ENCODE measurements at regions not wholly inside any gene's neighbourhood (a gene's known extent, or its start where the extent isn't known, plus 50 kb on each side); places are given as distances from the start of the nearest gene placed in this dataset.

DNA sequence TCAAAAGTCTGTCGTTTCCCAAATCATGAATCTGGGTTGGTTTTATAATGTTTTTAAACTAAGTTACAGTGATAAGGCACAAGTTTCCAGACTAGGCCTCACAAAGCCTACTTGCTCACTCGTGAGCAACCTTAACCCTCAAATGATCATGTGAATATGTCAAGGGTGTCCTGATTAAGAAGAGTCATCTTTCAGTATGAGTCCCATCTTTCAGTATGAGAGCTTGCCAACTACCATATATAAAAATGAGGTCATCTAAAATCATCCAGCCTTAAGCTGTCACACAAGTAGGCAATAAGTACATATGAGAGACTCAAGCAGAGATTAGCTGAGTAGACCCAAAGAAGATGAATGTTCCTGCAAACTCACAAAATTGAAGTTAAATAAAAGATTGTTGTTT, 668.4 kb upstream of the FAM174A start:
- no peaks in the 10 kb centered on the region for H3K79me2 ChIP-seq (ENCODE audit: control insufficient read depth, low read length)
- H3K4me2 ChIP-seq (ENCODE audit: low read length), result no peak overlapping the region
- H3K27ac ChIP-seq (ENCODE audit: low read depth, low read length), result no peak overlapping the region
- no peaks in the 10 kb centered on the region for H3F3A ChIP-seq (ENCODE audit: control insufficient read depth, insufficient read depth)
- H3K9me2 ChIP-seq (replicated peaks; ENCODE audit: control insufficient read depth, low read length), result no peaks in the 10 kb centered on the region
- no peaks in the 10 kb centered on the region for H3K9me3 ChIP-seq (ENCODE audit: control insufficient read depth, insufficient read depth, low read length)
- no peaks in the 10 kb centered on the region for H3K4me1 ChIP-seq (ENCODE audit: control insufficient read depth, low read length)
- TF ChIP-seq, protein P1, sequence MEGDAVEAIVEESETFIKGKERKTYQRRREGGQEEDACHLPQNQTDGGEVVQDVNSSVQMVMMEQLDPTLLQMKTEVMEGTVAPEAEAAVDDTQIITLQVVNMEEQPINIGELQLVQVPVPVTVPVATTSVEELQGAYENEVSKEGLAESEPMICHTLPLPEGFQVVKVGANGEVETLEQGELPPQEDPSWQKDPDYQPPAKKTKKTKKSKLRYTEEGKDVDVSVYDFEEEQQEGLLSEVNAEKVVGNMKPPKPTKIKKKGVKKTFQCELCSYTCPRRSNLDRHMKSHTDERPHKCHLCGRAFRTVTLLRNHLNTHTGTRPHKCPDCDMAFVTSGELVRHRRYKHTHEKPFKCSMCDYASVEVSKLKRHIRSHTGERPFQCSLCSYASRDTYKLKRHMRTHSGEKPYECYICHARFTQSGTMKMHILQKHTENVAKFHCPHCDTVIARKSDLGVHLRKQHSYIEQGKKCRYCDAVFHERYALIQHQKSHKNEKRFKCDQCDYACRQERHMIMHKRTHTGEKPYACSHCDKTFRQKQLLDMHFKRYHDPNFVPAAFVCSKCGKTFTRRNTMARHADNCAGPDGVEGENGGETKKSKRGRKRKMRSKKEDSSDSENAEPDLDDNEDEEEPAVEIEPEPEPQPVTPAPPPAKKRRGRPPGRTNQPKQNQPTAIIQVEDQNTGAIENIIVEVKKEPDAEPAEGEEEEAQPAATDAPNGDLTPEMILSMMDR (IDR thresholded peaks at IDR 0.05; ENCODE audit: low read depth, low read length, poor library complexity, severe bottlenecking), result no peak
- TF ChIP-seq EZH2phosphoT487 (IDR thresholded peaks at IDR 0.05; ENCODE audit: borderline replicate concordance, low read length), result no peak
- H3K4me3 ChIP-seq (ENCODE audit: low read length), result no peak overlapping the region
- no peaks in the 10 kb centered on the region for H3K27me3 ChIP-seq (ENCODE audit: control insufficient read depth, low read length)
- no peaks in the 10 kb centered on the region for H4K20me1 ChIP-seq (ENCODE audit: control insufficient read depth, insufficient read depth, low read depth, low read length)
- no peaks in the 10 kb centered on the region for H3K36me3 ChIP-seq (ENCODE audit: control insufficient read depth, low read length)

- no peak overlapping the region for H3K4me2 ChIP-seq (ENCODE audit: low read length)
- no peaks in the 10 kb centered on the region for H3F3A ChIP-seq (ENCODE audit: control insufficient read depth, insufficient read depth)
- no peaks in the 10 kb centered on the region for H3K36me3 ChIP-seq (ENCODE audit: control insufficient read depth, low read length)
- no peaks in the 10 kb centered on the region for H3K27me3 ChIP-seq (ENCODE audit: control insufficient read depth, low read length)
- no peaks in the 10 kb centered on the region for H3K9me3 ChIP-seq (ENCODE audit: control insufficient read depth, insufficient read depth, low read length)
- no peak overlapping the region for H3K4me3 ChIP-seq (ENCODE audit: low read length)
- H3K4me1 ChIP-seq (ENCODE audit: control insufficient read depth, low read length), result no peaks in the 10 kb centered on the region
- no peaks in the 10 kb centered on the region for H3K79me2 ChIP-seq (ENCODE audit: control insufficient read depth, low read length)
- no peaks in the 10 kb centered on the region for H4K20me1 ChIP-seq (ENCODE audit: control insufficient read depth, insufficient read depth, low read depth, low read length)
- no peak overlapping the region for H3K27ac ChIP-seq (ENCODE audit: low read depth, low read length)
- no peaks in the 10 kb centered on the region for H3K9me2 ChIP-seq (replicated peaks; ENCODE audit: control insufficient read depth, low read length)
- TF ChIP-seq EZH2phosphoT487 (IDR thresholded peaks at IDR 0.05; ENCODE audit: borderline replicate concordance, low read length), result no peak
- TF ChIP-seq, protein P1 (IDR thresholded peaks at IDR 0.05; ENCODE audit: low read depth, low read length, poor library complexity, severe bottlenecking), result no peak
Observed at GRCh38 chr5:99865159-99865558, 670.0 kb upstream of the FAM174A start.

- TF ChIP-seq EZH2phosphoT487 (IDR thresholded peaks at IDR 0.05; ENCODE audit: borderline replicate concordance, low read length), result no peak
- TF ChIP-seq, protein P1 (IDR thresholded peaks at IDR 0.05; ENCODE audit: low read depth, low read length, poor library complexity, severe bottlenecking), result no peak
- no peaks in the 10 kb centered on the region for H4K20me1 ChIP-seq (ENCODE audit: control insufficient read depth, insufficient read depth, low read depth, low read length)
- no peak overlapping the region for H3K4me3 ChIP-seq (ENCODE audit: low read length)
- H3F3A ChIP-seq (ENCODE audit: control insufficient read depth, insufficient read depth), result no peaks in the 10 kb centered on the region
- no peaks in the 10 kb centered on the region for H3K36me3 ChIP-seq (ENCODE audit: control insufficient read depth, low read length)
- no peak overlapping the region for H3K27ac ChIP-seq (ENCODE audit: low read depth, low read length)
- H3K27me3 ChIP-seq (ENCODE audit: control insufficient read depth, low read length), result no peaks in the 10 kb centered on the region
- H3K4me1 ChIP-seq (ENCODE audit: control insufficient read depth, low read length), result no peaks in the 10 kb centered on the region
- no peak overlapping the region for H3K4me2 ChIP-seq (ENCODE audit: low read length)
- H3K79me2 ChIP-seq (ENCODE audit: control insufficient read depth, low read length), result no peaks in the 10 kb centered on the region
- H3K9me2 ChIP-seq (replicated peaks; ENCODE audit: control insufficient read depth, low read length), result no peaks in the 10 kb centered on the region
- H3K9me3 ChIP-seq (ENCODE audit: control insufficient read depth, insufficient read depth, low read length), result no peaks in the 10 kb centered on the region
Observed at GRCh38 chr5:99835791-99836190, 699.4 kb upstream of the FAM174A start.

DNA sequence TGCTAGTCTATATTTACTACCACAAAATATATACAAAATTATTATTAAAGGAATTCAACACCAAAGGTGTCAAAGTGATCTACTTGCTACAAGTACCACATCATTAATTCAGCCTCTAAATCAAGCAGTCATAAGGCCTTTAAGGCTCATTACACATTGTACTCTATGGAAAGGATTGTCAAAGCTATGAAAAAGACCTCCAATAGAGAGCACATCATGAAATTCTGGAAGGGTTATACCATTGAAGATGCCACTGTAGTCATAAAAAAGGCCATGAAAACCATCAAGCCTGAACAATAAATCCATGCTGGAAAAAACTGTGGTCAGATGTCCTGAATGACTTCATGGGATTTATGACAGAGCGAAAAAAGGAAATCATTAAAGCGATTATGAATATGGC, 708.0 kb upstream of the FAM174A start:
- H4K20me1 ChIP-seq (ENCODE audit: control insufficient read depth, insufficient read depth, low read depth, low read length), result no peaks in the 10 kb centered on the region
- H3K27me3 ChIP-seq (ENCODE audit: control insufficient read depth, low read length), result no peaks in the 10 kb centered on the region
- TF ChIP-seq EZH2phosphoT487 (IDR thresholded peaks at IDR 0.05; ENCODE audit: borderline replicate concordance, low read length), result no peak
- TF ChIP-seq, protein P1 (IDR thresholded peaks at IDR 0.05; ENCODE audit: low read depth, low read length, poor library complexity, severe bottlenecking), result no peak
- no peaks in the 10 kb centered on the region for H3K36me3 ChIP-seq (ENCODE audit: control insufficient read depth, low read length)
- H3K4me2 ChIP-seq (ENCODE audit: low read length), result no peak overlapping the region
- no peak overlapping the region for H3K4me3 ChIP-seq (ENCODE audit: low read length)
- no peaks in the 10 kb centered on the region for H3F3A ChIP-seq (ENCODE audit: control insufficient read depth, insufficient read depth)
- H3K79me2 ChIP-seq (ENCODE audit: control insufficient read depth, low read length), result no peaks in the 10 kb centered on the region
- H3K9me2 ChIP-seq (replicated peaks; ENCODE audit: control insufficient read depth, low read length), result no peaks in the 10 kb centered on the region
- H3K9me3 ChIP-seq (ENCODE audit: control insufficient read depth, insufficient read depth, low read length), result no peaks in the 10 kb centered on the region
- no peak overlapping the region for H3K27ac ChIP-seq (ENCODE audit: low read depth, low read length)
- no peaks in the 10 kb centered on the region for H3K4me1 ChIP-seq (ENCODE audit: control insufficient read depth, low read length)
